H9 (cell line): ENCODE measurements at regions not wholly inside any gene's neighbourhood (a gene's known extent, or its start where the extent isn't known, plus 50 kb on each side); places are given as distances from the start of the nearest gene placed in this dataset.

ENCODE experiments used
- DNase-seq: peaks from one replicate; pipeline ENCODE4 v3.0.0-alpha.2; 2017
- H2AFZ ChIP-seq: one replicate; pipeline ENCODE4 v1.6.1; 2013; ENCODE audit warnings: mild to moderate bottlenecking, low read length, control low read depth, moderate library complexity
- H2AK5ac ChIP-seq: 2 replicates; pipeline ENCODE4 v1.6.1; 2013; ENCODE audit warnings: low read length, control low read depth, mixed read lengths; ENCODE audit not compliant: insufficient read length
- H2BK120ac ChIP-seq: one replicate; pipeline ENCODE4 v1.6.1; 2013; ENCODE audit warnings: low read depth, mild to moderate bottlenecking, low read length, control low read depth, inconsistent platforms; ENCODE audit not compliant: poor library complexity, severe bottlenecking
- H2BK12ac ChIP-seq: 2 replicates; pipeline ENCODE4 v1.6.1; 2013; ENCODE audit warnings: low read length, control low read depth, mixed read lengths, low read depth; ENCODE audit not compliant: insufficient read length
- H2BK15ac ChIP-seq: 2 replicates; pipeline ENCODE4 v1.6.1; 2013; ENCODE audit warnings: low read depth, low read length, control low read depth
- H2BK20ac ChIP-seq: one replicate; pipeline ENCODE4 v1.6.1; 2013; ENCODE audit warnings: low read depth, mild to moderate bottlenecking, low read length, control low read depth, inconsistent platforms; ENCODE audit not compliant: poor library complexity, severe bottlenecking
- H2BK5ac ChIP-seq: 2 replicates; pipeline ENCODE4 v1.6.1; 2013; ENCODE audit warnings: low read length, control low read depth, mixed read lengths; ENCODE audit not compliant: insufficient read length
- H3K14ac ChIP-seq: 2 replicates; pipeline ENCODE4 v1.6.1; 2013; ENCODE audit warnings: low read length, control low read depth; ENCODE audit not compliant: insufficient read depth
- H3K18ac ChIP-seq: 2 replicates; pipeline ENCODE4 v1.6.1; 2013; ENCODE audit warnings: low read depth, mild to moderate bottlenecking, mixed read lengths, low read length, control low read depth; ENCODE audit not compliant: insufficient read length
- H3K23ac ChIP-seq: 2 replicates; pipeline ENCODE4 v1.6.1; 2013; ENCODE audit warnings: low read length, control low read depth, mixed read lengths, low read depth; ENCODE audit not compliant: insufficient read length
- H3K23me2 ChIP-seq: 2 replicates; pipeline ENCODE4 v1.6.1; 2013; ENCODE audit warnings: low read depth, mild to moderate bottlenecking, mixed read lengths, low read length, control low read depth; ENCODE audit not compliant: insufficient read length, poor library complexity, severe bottlenecking
- H3K27ac ChIP-seq: 2 replicates; pipeline ENCODE4 v1.5.1; 2013; ENCODE audit warnings: low read length, control low read depth, mixed read lengths, low read depth; ENCODE audit not compliant: insufficient read length
- H3K27me3 ChIP-seq: 2 replicates; pipeline ENCODE4 v1.6.1; 2013; ENCODE audit warnings: low read length, control low read depth, inconsistent platforms; ENCODE audit not compliant: insufficient read depth
- H3K4ac ChIP-seq: 2 replicates; pipeline ENCODE4 v1.6.1; 2013; ENCODE audit warnings: low read depth, mild to moderate bottlenecking, control low read depth, inconsistent platforms, low read length, moderate library complexity
- H3K4me1 ChIP-seq: 2 replicates; pipeline ENCODE4 v1.6.1; 2013; ENCODE audit warnings: low read length, control low read depth, inconsistent platforms; ENCODE audit not compliant: insufficient read depth
- H3K4me2 ChIP-seq: 2 replicates; pipeline ENCODE4 v1.6.1; 2013; ENCODE audit warnings: low read length, control low read depth, mixed read lengths; ENCODE audit not compliant: insufficient read length, insufficient read depth
- H3K56ac ChIP-seq: 2 replicates; pipeline ENCODE4 v1.6.1; 2013; ENCODE audit warnings: low read depth, mild to moderate bottlenecking, mixed read lengths, low read length, control low read depth; ENCODE audit not compliant: insufficient read length
- H3K79me1 ChIP-seq: 2 replicates; pipeline ENCODE4 v1.6.1; 2013; ENCODE audit warnings: low read depth, mild to moderate bottlenecking, moderate library complexity, low read length, control low read depth, inconsistent platforms; ENCODE audit not compliant: insufficient read depth, poor library complexity, severe bottlenecking
- H3K79me2 ChIP-seq: 2 replicates; pipeline ENCODE4 v1.6.1; 2013; ENCODE audit warnings: low read length, control low read depth, inconsistent platforms; ENCODE audit not compliant: insufficient read depth
- H3K9ac ChIP-seq: 2 replicates; pipeline ENCODE4 v1.6.1; 2013; ENCODE audit warnings: low read length, control low read depth, mixed read lengths; ENCODE audit not compliant: insufficient read length; ENCODE audit errors: extremely low read depth
- H3K9me3 ChIP-seq: one replicate; pipeline ENCODE4 v1.6.1; 2013; ENCODE audit warnings: low read depth, low read length, inconsistent platforms; ENCODE audit not compliant: control insufficient read depth
- H3T11ph ChIP-seq: one replicate; pipeline ENCODE4 v1.6.1; 2013; ENCODE audit warnings: mild to moderate bottlenecking, low read length, control low read depth, inconsistent platforms
- H4K20me1 ChIP-seq: one replicate; pipeline ENCODE4 v1.6.1; 2013; ENCODE audit not compliant: control insufficient read depth, insufficient read length, insufficient read depth
- H4K5ac ChIP-seq: 2 replicates; pipeline ENCODE4 v1.6.1; 2013; ENCODE audit warnings: low read depth, mild to moderate bottlenecking, mixed read lengths, low read length, control low read depth; ENCODE audit not compliant: insufficient read length
- H4K8ac ChIP-seq: replicated peaks from 2 replicates; pipeline ENCODE4 v1.6.1; 2013; ENCODE audit warnings: low read length, control low read depth, mixed read lengths, low read depth; ENCODE audit not compliant: insufficient read length
- H4K91ac ChIP-seq: 2 replicates; pipeline ENCODE4 v1.6.1; 2013; ENCODE audit warnings: low read depth, mild to moderate bottlenecking, moderate library complexity, mixed read lengths, low read length, control low read depth; ENCODE audit not compliant: insufficient read length
- H3K27ac Mint-ChIP-seq, 3 experiments: 2 replicates in 2 of 3; 3 replicates in 1 of 3; pipeline ENCODE4 v1.8.0; 2020 to 2021; ENCODE audit warnings: mixed read lengths in 3 of 3, mild to moderate bottlenecking in 1 of 3, moderate library complexity in 1 of 3
- H3K27me3 Mint-ChIP-seq: 2 replicates; pipeline ENCODE4 v1.8.0; 2021; ENCODE audit warnings: low read depth, mild to moderate bottlenecking, moderate library complexity, mixed read lengths
- H3K36me3 Mint-ChIP-seq, 3 experiments: 2 replicates in 2 of 3; 3 replicates in 1 of 3; pipeline ENCODE4 v1.8.0; 2020 to 2021; ENCODE audit warnings: low read depth in 3 of 3, mixed read lengths in 3 of 3; ENCODE audit not compliant: insufficient read depth in 1 of 3
- H3K4me1 Mint-ChIP-seq, 2 experiments: 2 replicates each; pipeline ENCODE4 v1.8.0; 2020; ENCODE audit warnings: mixed read lengths in 2 of 2
- H3K4me3 Mint-ChIP-seq, 2 experiments: 2 replicates in 1 of 2; 3 replicates in 1 of 2; pipeline ENCODE4 v1.8.0; 2020 to 2021; ENCODE audit warnings: mild to moderate bottlenecking in 2 of 2, mixed read lengths in 2 of 2, moderate library complexity in 1 of 2
- H3K9me3 Mint-ChIP-seq, 2 experiments: 2 replicates in 1 of 2; 3 replicates in 1 of 2; pipeline ENCODE4 v1.8.0; 2020; ENCODE audit warnings: mild to moderate bottlenecking in 2 of 2, mixed read lengths in 2 of 2, moderate library complexity in 1 of 2
- CTCF ChIP-seq: fragments of 200-600 bp; sonication (generic); conservative IDR thresholded peaks from 3 replicates; pipeline ENCODE4 v1.8.0; 2021; ENCODE audit warnings: antibody characterized with exemption, mild to moderate bottlenecking
- WGBS: extraction: QIAGEN DNeasy Blood & Tissue Kit; methylation state at CpG from one replicate; pipeline ENCODE4 v1.1.7; 2013; ENCODE audit warnings: missing lambda C conversion rate, low lambda C conversion rate, mixed read lengths; ENCODE audit not compliant: insufficient read length; ENCODE audit errors: extremely low coverage; 5-methylcytosine and 5-hydroxymethylcytosine counted together

- no peak overlapping the region for H2BK5ac ChIP-seq
- no peaks in the 10 kb centered on the region for H3K36me3 Mint-ChIP-seq
- H3K27ac Mint-ChIP-seq, result no peak overlapping the region
- H3K4me2 ChIP-seq, result no peak overlapping the region
- no peak overlapping the region for H3K14ac ChIP-seq
- H2AFZ ChIP-seq, result no peak overlapping the region
- no peak overlapping the region for H3T11ph ChIP-seq
- H3K9ac ChIP-seq, result no peak overlapping the region
- no peaks in the 10 kb centered on the region for H3K27me3 Mint-ChIP-seq
- H3K9me3 ChIP-seq, result no peaks in the 10 kb centered on the region
- no peaks in the 10 kb centered on the region for H3K4me1 ChIP-seq
- no peaks in the 10 kb centered on the region for H3K23me2 ChIP-seq
- no peak overlapping the region for H4K8ac ChIP-seq
- no peak overlapping the region for H3K4ac ChIP-seq
- no peak overlapping the region for H3K18ac ChIP-seq
- no peak overlapping the region for H3K4me3 Mint-ChIP-seq
- no peak for TF ChIP-seq CTCF
- no peak overlapping the region for H2AK5ac ChIP-seq
- no peaks in the 10 kb centered on the region for H3K27me3 ChIP-seq
- no peaks in the 10 kb centered on the region for H3K9me3 Mint-ChIP-seq
- H3K79me2 ChIP-seq, result no peaks in the 10 kb centered on the region
- no peak overlapping the region for H3K56ac ChIP-seq
- H3K79me1 ChIP-seq, result no peaks in the 10 kb centered on the region
- WGBS, result no CpG with 5 or more reads among the region's 6 CpGs
- H3K4me1 Mint-ChIP-seq, result peaks cover 4 to 6% of the 10 kb centered on the region in 2 experiments; a peak in 3 of 4 replicates
- no peak overlapping the region for H2BK20ac ChIP-seq
- H4K20me1 ChIP-seq, result no peaks in the 10 kb centered on the region
- no peak overlapping the region for H3K27ac ChIP-seq
- H3K23ac ChIP-seq, result no peak overlapping the region
- no peak overlapping the region for H4K5ac ChIP-seq
- H2BK120ac ChIP-seq, result no peak overlapping the region
- no peak overlapping the region for H2BK15ac ChIP-seq
- H4K91ac ChIP-seq, result no peak overlapping the region
- no peak overlapping the region for H2BK12ac ChIP-seq
- peak; percentile 33 for DNase-seq
These were observed 93.7 kb downstream of the DYNAP start for GRCh38 chr18:54684784-54685183.
